Right lobe of liver (tissue), 6 donors: ENCODE measurements at regions not wholly inside any gene's neighbourhood (a gene's known extent, or its start where the extent isn't known, plus 50 kb on each side); places are given as distances from the start of the nearest gene placed in this dataset.

Source experiments
- ATAC-seq, 4 donors: fragments of 200-7000 bp; cut with Tn5 transposase; one replicate each; pipeline ENCODE4 v1.9.1; 2020; ENCODE audit warnings: mild to moderate bottlenecking in 4 of 4, moderate library complexity in 4 of 4
- DNase-seq, 3 donors: peaks; one replicate each; pipeline ENCODE4 v3.0.0-alpha.2; 2020
- H3K27ac ChIP-seq, 3 donors: fragments of 200-600 bp; one replicate each; pipeline ENCODE4 v1.8.0; 2022
- H3K27me3 ChIP-seq, 2 donors: fragments of 200-600 bp; one replicate each; pipeline ENCODE4 v1.8.0; 2022
- H3K36me3 ChIP-seq, 4 donors: fragments of 200-600 bp; sonication (generic) in 1 of 4; one replicate each; pipeline versions ENCODE4 v1.5.1 to v1.8.0; 2017 to 2022; ENCODE audit warnings: control low read depth in 1 of 4
- H3K4me1 ChIP-seq, 4 donors: fragments of 200-600 bp; sonication (generic) in 1 of 4; one replicate each; pipeline versions ENCODE4 v1.5.1 to v1.8.0; 2017 to 2022; ENCODE audit warnings: control low read depth in 1 of 4
- H3K4me3 ChIP-seq, 3 donors: fragments of 200-600 bp; one replicate each; pipeline ENCODE4 v1.8.0; 2022
- H3K9me3 ChIP-seq, 4 donors: fragments of 200-600 bp; sonication (generic) in 1 of 4; one replicate each; pipeline versions ENCODE4 v1.5.1 to v1.8.0; 2017 to 2022; ENCODE audit warnings: control low read depth in 1 of 4
- CTCF ChIP-seq, 4 donors: fragments of 200-600 bp in 3 of 4; fragments of 450-650 bp in 1 of 4; IDR thresholded peaks; one replicate each; pipeline versions ENCODE4 v1.5.1 to v1.8.0; 2016 to 2022; ENCODE audit warnings: antibody characterized with exemption in 4 of 4, mild to moderate bottlenecking in 2 of 4
- POLR2A ChIP-seq: fragments of 450-650 bp; IDR thresholded peaks from one replicate; pipeline ENCODE4 v1.6.1; 2017; ENCODE audit warnings: antibody characterized with exemption, mild to moderate bottlenecking
- WGBS: methylation state at CpG from one replicate; pipeline ENCODE4 v1.1.6; 2018; ENCODE audit warnings: low coverage, low lambda C conversion rate; ENCODE audit not compliant: insufficient coverage; ENCODE audit errors: missing lambda C conversion rate; 5-methylcytosine and 5-hydroxymethylcytosine counted together
- intact Hi-C, 2 donors: fragments of 100-400 bp; cut with DNase I; formaldehyde crosslinking; loops; one replicate each; pipeline versions ENCODE4 v1.11.2 to v1.14.1; 2022
- donor health status: DM: no; HTN: yes; CAD: no.
- donor health status: DM: no; HTN: no; CAD: no.
- donor health status: DM: no; HTN: no; CAD: no.
- donor health status: DM: no; HTN: yes; CAD: no.
- donor health status: DM: no; HTN: yes; CAD: no.

DNA sequence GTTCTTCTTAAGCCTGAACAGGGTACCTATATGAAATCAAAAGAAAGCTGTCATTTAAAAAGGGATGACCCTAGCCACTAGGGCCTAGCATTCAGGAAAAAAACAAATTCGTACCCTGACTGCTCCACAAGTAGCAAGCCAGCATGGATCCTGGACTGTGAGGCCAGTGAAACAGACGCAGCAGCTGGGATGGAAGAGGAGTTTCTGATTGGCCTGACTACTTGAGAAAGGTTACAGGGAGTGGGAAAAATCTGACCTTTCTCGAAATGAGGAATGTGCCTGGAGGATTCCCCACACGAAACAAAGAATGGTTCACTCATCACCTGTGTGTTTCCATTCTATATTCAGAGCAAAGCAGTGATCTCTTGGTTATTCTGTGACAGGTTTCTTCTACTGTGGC lies 87.6 kb upstream of the JADE1 start:
- TF ChIP-seq CTCF (IDR thresholded peaks at IDR 0.05) (no peak), POLR2A (no peak)
- H3K4me3 ChIP-seq: no peak overlapping the region
- no peaks in the 10 kb centered on the region for H3K9me3 ChIP-seq
- no peaks in the 10 kb centered on the region for H3K36me3 ChIP-seq
- ATAC-seq (no peak), DNase-seq (no peak)
- WGBS: 87% methylated on average over 3 of the region's 4 CpGs
- no peaks in the 10 kb centered on the region for H3K27me3 ChIP-seq
- no peak overlapping the region for H3K27ac ChIP-seq
- intact Hi-C loops: no loop called here
- H3K4me1 ChIP-seq: no peaks in the 10 kb centered on the region

GRCh38 chr4:128720270-128720669 lies 89.2 kb upstream of the JADE1 start:
- Histone ChIP-seq H3K9me3 (no peaks in the 10 kb centered on the region), H3K27me3 (no peaks in the 10 kb centered on the region), H3K4me3 (no peak overlapping the region), H3K4me1 (no peaks in the 10 kb centered on the region), H3K27ac (no peak overlapping the region), H3K36me3 (no peaks in the 10 kb centered on the region)
- no peak for ATAC-seq
- WGBS: 79% methylated on average over 4 of the region's 4 CpGs
- no peak for TF ChIP-seq POLR2A
- DNase-seq: no peak
- intact Hi-C loops: no loop called here

GRCh38 chr4:128718768-128719167 lies 90.7 kb upstream of the JADE1 start:
- DNase-seq (no peak), ATAC-seq (no peak)
- 65% methylated on average over 1 of the region's 1 CpG for WGBS
- no peaks in the 10 kb centered on the region for H3K27me3 ChIP-seq
- no peaks in the 10 kb centered on the region for H3K4me1 ChIP-seq
- no peak overlapping the region for H3K4me3 ChIP-seq
- H3K27ac ChIP-seq: no peak overlapping the region
- no peaks in the 10 kb centered on the region for H3K9me3 ChIP-seq
- no peak for TF ChIP-seq POLR2A
- TF ChIP-seq CTCF (IDR thresholded peaks at IDR 0.05): no peak
- intact Hi-C loops: no loop called here
- no peaks in the 10 kb centered on the region for H3K36me3 ChIP-seq

- Histone ChIP-seq H3K36me3 (no peaks in the 10 kb centered on the region), H3K9me3 (no peaks in the 10 kb centered on the region), H3K4me3 (no peak overlapping the region), H3K27me3 (no peaks in the 10 kb centered on the region), H3K4me1 (no peaks in the 10 kb centered on the region), H3K27ac (no peak overlapping the region)
- ATAC-seq: no peak
- WGBS: 79% methylated on average over 3 of the region's 4 CpGs
- intact Hi-C loops: no loop called here
- no peak for TF ChIP-seq CTCF (IDR thresholded peaks at IDR 0.05)
- no peak for TF ChIP-seq POLR2A
- DNase-seq: no peak
Measured at GRCh38 chr4:128716338-128716737, 93.2 kb upstream of the JADE1 start.

- H3K27me3 ChIP-seq: no peaks in the 10 kb centered on the region
- intact Hi-C loops: no loop called here
- no peaks in the 10 kb centered on the region for H3K9me3 ChIP-seq
- H3K27ac ChIP-seq: no peak overlapping the region
- WGBS: 54% methylated on average over 5 of the region's 5 CpGs
- H3K4me3 ChIP-seq: no peak overlapping the region
- H3K36me3 ChIP-seq: no peaks in the 10 kb centered on the region
- no peaks in the 10 kb centered on the region for H3K4me1 ChIP-seq
- ATAC-seq: no peak
- TF ChIP-seq CTCF (IDR thresholded peaks at IDR 0.05) (no peak), POLR2A (no peak)
- no peak for DNase-seq
Measured at GRCh38 chr4:128715616-128716015, 93.9 kb upstream of the JADE1 start.
